ENCODE measurements at regions not wholly inside any gene's neighbourhood (a gene's known extent, or its start where the extent isn't known, plus 50 kb on each side); places are given as distances from the start of the nearest gene placed in this dataset.
"Not testable (repeated sequence)": the region's sequence is repeated elsewhere in the genome, so short reads cannot be mapped to it uniquely, and the experiment has no call there.

DNA sequence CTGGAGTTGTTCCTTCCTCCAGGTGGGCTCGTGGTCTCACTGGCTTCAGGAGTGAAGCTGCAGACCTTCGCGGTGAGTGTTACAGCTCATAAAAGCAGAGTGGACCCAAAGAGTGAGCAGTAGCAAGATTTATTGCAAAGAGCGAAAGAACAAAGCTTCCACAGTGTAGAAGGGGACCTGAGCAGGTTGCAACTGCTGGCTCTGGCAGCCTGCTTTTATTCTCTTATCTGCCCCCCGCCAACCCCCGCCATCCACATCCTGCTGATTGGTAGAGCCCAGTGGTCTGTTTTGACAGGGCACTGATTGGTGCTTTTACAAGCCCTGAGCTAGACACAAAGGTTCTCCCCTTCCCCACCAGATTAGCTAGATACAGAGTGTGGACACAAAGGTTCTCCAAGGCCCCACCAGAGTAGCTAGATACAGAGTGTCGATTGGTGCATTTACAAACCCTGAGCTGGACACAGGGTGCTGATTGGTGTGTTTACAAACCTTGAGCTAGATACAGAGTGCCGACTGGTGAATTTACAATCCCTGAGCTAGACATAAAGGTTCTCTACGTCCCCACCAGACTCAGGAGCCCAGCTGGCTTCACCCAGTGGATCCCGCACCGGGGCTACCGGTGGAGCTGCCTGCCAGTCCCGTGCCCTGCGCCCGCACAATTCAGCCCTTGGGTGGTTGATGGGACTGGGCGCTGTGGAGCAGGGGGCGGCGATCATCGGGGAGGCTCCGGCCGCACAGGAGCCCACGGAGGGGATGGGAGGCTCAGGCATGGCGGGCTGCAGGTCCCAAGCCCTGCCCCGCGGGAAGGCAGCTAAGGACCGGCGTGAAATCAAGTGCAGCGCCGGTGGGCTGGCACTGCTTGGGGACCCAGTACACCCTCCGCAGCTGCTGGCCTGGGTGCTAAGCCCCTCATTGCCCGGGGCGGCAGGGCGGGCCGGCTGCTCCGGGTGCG, 999.5 kb upstream of the SPRY2 start:
- TF ChIP-seq, protein P1, sequence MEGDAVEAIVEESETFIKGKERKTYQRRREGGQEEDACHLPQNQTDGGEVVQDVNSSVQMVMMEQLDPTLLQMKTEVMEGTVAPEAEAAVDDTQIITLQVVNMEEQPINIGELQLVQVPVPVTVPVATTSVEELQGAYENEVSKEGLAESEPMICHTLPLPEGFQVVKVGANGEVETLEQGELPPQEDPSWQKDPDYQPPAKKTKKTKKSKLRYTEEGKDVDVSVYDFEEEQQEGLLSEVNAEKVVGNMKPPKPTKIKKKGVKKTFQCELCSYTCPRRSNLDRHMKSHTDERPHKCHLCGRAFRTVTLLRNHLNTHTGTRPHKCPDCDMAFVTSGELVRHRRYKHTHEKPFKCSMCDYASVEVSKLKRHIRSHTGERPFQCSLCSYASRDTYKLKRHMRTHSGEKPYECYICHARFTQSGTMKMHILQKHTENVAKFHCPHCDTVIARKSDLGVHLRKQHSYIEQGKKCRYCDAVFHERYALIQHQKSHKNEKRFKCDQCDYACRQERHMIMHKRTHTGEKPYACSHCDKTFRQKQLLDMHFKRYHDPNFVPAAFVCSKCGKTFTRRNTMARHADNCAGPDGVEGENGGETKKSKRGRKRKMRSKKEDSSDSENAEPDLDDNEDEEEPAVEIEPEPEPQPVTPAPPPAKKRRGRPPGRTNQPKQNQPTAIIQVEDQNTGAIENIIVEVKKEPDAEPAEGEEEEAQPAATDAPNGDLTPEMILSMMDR (IDR thresholded peaks at IDR 0.05; ENCODE audit: poor library complexity, severe bottlenecking): not testable (repeated sequence)
- not testable (repeated sequence) for TF ChIP-seq MXI1 (conservative IDR thresholded peaks at IDR 0.05; ENCODE audit: poor library complexity, severe bottlenecking); EZH2 (IDR thresholded peaks at IDR 0.05; ENCODE audit: borderline replicate concordance, insufficient read depth, low read length, poor library complexity, severe bottlenecking); POLR2AphosphoS5 (IDR thresholded peaks at IDR 0.05); SMC3 (conservative IDR thresholded peaks at IDR 0.05; ENCODE audit: poor library complexity); EP300 (conservative IDR thresholded peaks at IDR 0.05; ENCODE audit: poor library complexity, severe bottlenecking); TAF1 (IDR thresholded peaks at IDR 0.05; ENCODE audit: low read depth); RAD21 (conservative IDR thresholded peaks at IDR 0.05)
- TF ChIP-seq, protein P2, sequence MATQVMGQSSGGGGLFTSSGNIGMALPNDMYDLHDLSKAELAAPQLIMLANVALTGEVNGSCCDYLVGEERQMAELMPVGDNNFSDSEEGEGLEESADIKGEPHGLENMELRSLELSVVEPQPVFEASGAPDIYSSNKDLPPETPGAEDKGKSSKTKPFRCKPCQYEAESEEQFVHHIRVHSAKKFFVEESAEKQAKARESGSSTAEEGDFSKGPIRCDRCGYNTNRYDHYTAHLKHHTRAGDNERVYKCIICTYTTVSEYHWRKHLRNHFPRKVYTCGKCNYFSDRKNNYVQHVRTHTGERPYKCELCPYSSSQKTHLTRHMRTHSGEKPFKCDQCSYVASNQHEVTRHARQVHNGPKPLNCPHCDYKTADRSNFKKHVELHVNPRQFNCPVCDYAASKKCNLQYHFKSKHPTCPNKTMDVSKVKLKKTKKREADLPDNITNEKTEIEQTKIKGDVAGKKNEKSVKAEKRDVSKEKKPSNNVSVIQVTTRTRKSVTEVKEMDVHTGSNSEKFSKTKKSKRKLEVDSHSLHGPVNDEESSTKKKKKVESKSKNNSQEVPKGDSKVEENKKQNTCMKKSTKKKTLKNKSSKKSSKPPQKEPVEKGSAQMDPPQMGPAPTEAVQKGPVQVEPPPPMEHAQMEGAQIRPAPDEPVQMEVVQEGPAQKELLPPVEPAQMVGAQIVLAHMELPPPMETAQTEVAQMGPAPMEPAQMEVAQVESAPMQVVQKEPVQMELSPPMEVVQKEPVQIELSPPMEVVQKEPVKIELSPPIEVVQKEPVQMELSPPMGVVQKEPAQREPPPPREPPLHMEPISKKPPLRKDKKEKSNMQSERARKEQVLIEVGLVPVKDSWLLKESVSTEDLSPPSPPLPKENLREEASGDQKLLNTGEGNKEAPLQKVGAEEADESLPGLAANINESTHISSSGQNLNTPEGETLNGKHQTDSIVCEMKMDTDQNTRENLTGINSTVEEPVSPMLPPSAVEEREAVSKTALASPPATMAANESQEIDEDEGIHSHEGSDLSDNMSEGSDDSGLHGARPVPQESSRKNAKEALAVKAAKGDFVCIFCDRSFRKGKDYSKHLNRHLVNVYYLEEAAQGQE (IDR thresholded peaks at IDR 0.05; ENCODE audit: borderline replicate concordance): not testable (repeated sequence)
